ENCODE measurements at regions not wholly inside any gene's neighbourhood (a gene's known extent, or its start where the extent isn't known, plus 50 kb on each side); places are given as distances from the start of the nearest gene placed in this dataset.

DNA sequence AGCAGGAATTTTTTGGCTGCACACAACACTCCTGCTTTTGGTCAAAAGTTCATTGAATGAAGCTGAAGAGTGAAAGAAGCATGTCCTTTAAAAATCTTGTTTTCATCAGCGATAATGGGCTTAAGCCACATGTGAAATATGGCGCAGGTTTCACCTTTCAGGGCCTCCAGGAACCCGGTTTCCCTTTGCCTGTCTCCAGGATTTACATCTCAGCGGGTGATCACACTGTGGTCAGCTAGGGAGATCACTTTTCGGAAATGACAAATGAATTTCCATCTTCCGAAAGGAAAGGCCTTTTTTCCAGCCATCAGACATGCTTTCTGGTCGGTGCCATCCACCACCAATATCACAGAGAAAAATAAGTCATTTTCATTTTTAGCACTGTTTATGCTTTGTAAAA lies 727.1 kb upstream of the TBX3 start:
- H3K4me1 ChIP-seq (ENCODE audit: control insufficient read depth in 1 of 2, insufficient read depth in 1 of 2, low read depth in 1 of 2, low read length in 1 of 2): no peaks in the 10 kb centered on the region
- no peaks in the 10 kb centered on the region for H3K36me3 ChIP-seq
- TF ChIP-seq, protein P1, sequence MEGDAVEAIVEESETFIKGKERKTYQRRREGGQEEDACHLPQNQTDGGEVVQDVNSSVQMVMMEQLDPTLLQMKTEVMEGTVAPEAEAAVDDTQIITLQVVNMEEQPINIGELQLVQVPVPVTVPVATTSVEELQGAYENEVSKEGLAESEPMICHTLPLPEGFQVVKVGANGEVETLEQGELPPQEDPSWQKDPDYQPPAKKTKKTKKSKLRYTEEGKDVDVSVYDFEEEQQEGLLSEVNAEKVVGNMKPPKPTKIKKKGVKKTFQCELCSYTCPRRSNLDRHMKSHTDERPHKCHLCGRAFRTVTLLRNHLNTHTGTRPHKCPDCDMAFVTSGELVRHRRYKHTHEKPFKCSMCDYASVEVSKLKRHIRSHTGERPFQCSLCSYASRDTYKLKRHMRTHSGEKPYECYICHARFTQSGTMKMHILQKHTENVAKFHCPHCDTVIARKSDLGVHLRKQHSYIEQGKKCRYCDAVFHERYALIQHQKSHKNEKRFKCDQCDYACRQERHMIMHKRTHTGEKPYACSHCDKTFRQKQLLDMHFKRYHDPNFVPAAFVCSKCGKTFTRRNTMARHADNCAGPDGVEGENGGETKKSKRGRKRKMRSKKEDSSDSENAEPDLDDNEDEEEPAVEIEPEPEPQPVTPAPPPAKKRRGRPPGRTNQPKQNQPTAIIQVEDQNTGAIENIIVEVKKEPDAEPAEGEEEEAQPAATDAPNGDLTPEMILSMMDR (IDR thresholded peaks at IDR 0.05): no peak
- H3K27ac ChIP-seq: no peak overlapping the region
- no peaks in the 10 kb centered on the region for H3K9me3 ChIP-seq
- H3K27me3 ChIP-seq: peaks cover 8% of the 10 kb centered on the region
- H3K4me3 ChIP-seq (ENCODE audit: low read depth in 1 of 2, low read length in 1 of 2): no peak overlapping the region

DNA sequence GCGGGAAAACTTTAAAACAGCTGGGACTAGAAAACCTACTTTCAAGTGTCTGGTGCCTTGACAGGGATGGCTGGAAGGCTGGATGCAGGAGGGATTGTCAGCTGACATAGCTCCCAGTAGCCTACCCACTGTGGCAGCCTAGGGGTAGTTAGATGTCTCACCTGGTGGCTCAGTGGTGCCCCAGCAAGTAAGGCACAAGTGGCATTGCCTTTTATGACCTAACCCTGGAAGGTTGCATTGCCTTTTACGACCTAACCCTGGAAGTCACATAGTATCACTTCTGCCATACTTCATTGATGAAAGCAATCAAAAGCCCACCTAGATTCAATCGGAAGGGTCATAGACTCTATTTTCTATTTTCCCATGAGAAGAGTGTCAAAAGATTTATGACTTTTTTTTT lies 724.7 kb upstream of the TBX3 start:
- no peak overlapping the region for H3K27ac ChIP-seq
- no peaks in the 10 kb centered on the region for H3K9me3 ChIP-seq
- H3K36me3 ChIP-seq: no peaks in the 10 kb centered on the region
- H3K4me1 ChIP-seq (ENCODE audit: control insufficient read depth in 1 of 2, insufficient read depth in 1 of 2, low read depth in 1 of 2, low read length in 1 of 2): no peaks in the 10 kb centered on the region
- no peak overlapping the region for H3K4me3 ChIP-seq (ENCODE audit: low read depth in 1 of 2, low read length in 1 of 2)
- TF ChIP-seq, protein P1 (IDR thresholded peaks at IDR 0.05): no peak
- H3K27me3 ChIP-seq: peaks cover 8% of the 10 kb centered on the region

DNA sequence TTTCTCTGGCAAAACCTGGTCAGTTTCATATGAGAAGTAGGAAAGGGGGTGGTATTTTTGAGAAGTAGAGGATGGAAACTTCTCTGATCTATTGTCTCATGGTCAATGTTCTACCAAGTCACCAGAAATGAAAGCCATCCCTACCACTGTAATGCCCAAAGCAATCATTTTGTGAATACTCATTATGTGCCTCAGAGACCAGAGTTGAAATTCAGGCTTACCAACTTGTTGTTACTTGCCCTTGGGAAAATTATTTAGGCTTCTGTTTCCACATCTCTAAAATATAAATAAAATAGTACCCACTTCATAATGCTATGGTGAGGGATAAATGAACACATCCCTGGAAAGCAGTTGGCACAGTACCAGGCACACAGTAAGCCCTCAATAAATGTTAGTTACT lies 723.7 kb upstream of the TBX3 start:
- peaks cover 8% of the 10 kb centered on the region for H3K27me3 ChIP-seq
- H3K9me3 ChIP-seq: no peaks in the 10 kb centered on the region
- no peak overlapping the region for H3K4me3 ChIP-seq (ENCODE audit: low read depth in 1 of 2, low read length in 1 of 2)
- H3K36me3 ChIP-seq: no peaks in the 10 kb centered on the region
- TF ChIP-seq, protein P1 (IDR thresholded peaks at IDR 0.05): no peak
- no peaks in the 10 kb centered on the region for H3K4me1 ChIP-seq (ENCODE audit: control insufficient read depth in 1 of 2, insufficient read depth in 1 of 2, low read depth in 1 of 2, low read length in 1 of 2)
- no peak overlapping the region for H3K27ac ChIP-seq

DNA sequence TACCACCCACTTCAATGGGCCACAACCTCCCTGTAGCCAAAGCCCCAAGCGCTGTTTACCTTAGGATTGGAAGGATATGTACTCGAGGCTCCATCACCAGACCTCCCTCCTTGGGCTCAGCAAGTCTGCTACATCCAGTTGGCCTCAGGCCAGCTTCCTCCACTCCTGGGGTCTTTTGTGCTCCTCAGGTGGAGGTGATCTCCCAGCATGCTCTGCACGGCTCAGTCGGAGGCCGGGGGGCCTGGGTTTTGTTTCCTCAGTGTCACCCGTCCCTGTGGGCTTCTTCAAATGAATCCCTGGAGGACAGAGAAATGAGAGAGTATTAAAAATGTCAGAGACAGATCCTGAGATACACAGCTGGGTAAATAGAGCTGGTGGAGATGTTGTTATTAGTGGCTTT lies 723.1 kb upstream of the TBX3 start:
- H3K9me3 ChIP-seq: no peaks in the 10 kb centered on the region

DNA sequence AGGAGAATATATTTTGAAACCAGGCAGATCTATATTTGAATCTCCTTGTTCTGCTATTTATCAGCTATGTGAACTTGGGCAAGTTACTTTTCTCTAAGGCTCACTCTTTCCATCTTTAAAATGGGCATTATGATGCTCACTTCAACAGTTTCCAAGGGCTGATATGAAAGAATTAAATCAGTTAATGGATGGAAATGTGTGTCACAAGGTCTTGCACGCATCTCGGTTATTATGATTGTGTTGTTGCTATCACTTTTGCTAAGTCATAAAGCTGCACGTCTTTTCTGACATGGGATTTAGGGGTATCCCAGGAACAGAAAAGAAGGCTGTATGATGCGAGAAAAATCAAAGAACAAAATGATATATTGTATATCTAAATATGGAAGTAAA lies 721.5 kb upstream of the TBX3 start:
- TF ChIP-seq, protein P1 (IDR thresholded peaks at IDR 0.05): no peak
- Histone ChIP-seq H3K4me1 (ENCODE audit: control insufficient read depth in 1 of 2, insufficient read depth in 1 of 2, low read depth in 1 of 2, low read length in 1 of 2) (no peaks in the 10 kb centered on the region), H3K27ac (no peak overlapping the region), H3K36me3 (no peaks in the 10 kb centered on the region), H3K4me3 (ENCODE audit: low read depth in 1 of 2, low read length in 1 of 2) (no peak overlapping the region), H3K9me3 (no peaks in the 10 kb centered on the region), H3K27me3 (no peaks in the 10 kb centered on the region)

More for the DNA sequence above, 723.1 kb upstream of the TBX3 start:
- TF ChIP-seq, protein P1 (IDR thresholded peaks at IDR 0.05): no peak
- H3K4me1 ChIP-seq (ENCODE audit: control insufficient read depth in 1 of 2, insufficient read depth in 1 of 2, low read depth in 1 of 2, low read length in 1 of 2): no peaks in the 10 kb centered on the region
- no peak overlapping the region for H3K27ac ChIP-seq
- no peaks in the 10 kb centered on the region for H3K36me3 ChIP-seq
- peaks cover 8% of the 10 kb centered on the region for H3K27me3 ChIP-seq
- H3K4me3 ChIP-seq (ENCODE audit: low read depth in 1 of 2, low read length in 1 of 2): no peak overlapping the region
